Inflammatory macrophage treated with lipopolysaccharide for 1 hour (primary cell): ENCODE measurements at regions not wholly inside any gene's neighbourhood (a gene's known extent, or its start where the extent isn't known, plus 50 kb on each side); places are given as distances from the start of the nearest gene placed in this dataset.
"Not testable (repeated sequence)": the region's sequence is repeated elsewhere in the genome, so short reads cannot be mapped to it uniquely, and the experiment has no call there.

Source experiments
- DNase-seq, 2 donors: peaks; one replicate each; pipeline ENCODE4 v3.0.0-alpha.2; 2020 to 2022

DNA sequence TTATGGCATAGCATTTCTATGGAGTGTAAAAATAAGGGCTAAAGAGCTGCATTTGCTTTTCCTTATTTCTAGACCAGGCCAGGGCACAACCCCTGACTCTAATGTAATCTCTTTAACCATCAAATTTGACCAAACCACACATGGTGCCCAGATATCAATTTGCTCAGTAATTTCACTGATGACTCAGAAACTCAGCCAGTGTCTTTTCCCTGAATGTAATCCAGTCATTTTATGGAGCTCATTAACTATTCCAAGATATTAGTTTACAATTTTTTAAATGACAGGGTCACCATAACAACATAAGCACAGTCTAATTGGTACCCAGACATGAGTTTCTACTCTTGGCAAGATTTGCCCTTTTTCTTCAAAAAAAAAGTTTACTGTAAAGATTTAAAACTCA is 270.8 kb upstream of the AGAP1 start:
- no peak for DNase-seq

DNA sequence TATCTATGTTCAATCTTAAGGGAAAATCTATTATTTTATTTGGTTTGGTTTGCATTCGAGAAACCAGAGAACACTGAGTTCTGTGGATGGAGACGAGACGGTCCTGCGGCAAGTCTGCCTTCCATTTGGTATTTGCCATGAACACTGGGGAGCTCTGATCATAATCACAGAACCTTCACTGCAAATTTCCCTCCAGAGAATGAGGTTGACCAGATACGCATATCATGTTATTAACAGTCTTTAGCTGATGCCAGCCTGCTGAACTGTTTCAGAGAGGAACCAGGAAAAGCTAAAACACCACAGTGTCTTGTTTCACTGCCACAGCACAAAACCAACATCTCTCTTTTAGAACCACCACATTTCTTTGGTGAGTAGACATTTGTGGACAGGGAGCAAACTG is 269.4 kb upstream of the AGAP1 start:
- DNase-seq: no peak

DNA sequence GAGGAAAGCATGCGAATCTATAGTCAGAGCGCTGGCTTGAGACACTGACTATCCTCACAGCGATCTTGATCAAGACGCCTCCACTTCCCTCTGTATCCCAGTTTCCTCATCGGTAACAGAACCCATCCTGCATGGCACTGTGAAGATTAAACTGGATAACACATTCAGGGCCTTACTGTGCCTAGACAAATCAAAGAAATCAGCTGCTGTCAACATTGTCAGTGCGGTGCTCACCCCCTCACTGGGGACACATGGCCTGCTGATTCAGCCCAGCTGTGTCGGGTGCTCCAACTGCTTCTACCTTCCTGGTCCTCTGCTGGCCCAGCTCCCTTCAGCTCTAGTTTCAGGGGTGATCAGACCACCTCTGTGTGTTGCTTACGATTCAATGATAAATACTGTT is 268.6 kb upstream of the AGAP1 start:
- no peak for DNase-seq

DNA sequence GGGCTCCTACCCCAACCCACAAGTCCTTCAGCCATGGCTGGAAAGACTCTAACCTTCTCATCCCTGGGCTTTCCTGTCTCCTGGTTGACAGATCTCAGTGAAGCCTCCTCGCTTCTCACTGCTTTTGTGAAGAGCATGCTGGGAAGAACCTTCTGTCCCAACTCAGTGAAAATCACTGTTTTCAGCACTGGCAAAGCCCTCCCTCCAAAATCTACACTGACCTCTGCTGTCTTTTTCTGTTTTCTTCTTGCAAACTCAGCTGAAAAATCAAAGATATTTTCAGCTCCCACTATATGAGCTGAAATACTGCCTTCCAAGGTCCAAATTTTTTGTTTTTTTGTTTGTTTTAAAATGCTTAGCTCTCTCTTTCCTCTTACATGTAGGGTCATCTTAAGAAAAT is 266.3 kb upstream of the AGAP1 start:
- DNase-seq: no peak

DNA sequence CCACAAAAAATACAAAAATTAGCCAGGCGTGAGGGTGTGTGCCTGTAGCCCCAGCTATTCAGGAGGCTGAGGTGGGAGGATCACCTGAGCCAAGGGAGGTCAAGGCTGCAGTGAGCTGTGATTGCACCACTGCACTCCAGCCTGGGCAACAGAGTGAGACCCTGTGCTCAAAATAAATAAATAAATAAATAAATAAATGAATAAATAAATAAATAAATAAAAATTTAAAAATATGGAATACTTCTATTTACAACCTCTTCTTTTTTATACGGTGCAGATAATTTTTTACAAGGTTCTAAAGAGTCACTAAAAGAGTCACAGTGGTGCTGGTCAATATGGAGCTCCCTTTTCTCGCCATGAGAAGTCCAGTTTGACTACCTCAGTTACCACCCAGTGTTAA is 265.4 kb upstream of the AGAP1 start:
- not testable (repeated sequence) for DNase-seq

DNA sequence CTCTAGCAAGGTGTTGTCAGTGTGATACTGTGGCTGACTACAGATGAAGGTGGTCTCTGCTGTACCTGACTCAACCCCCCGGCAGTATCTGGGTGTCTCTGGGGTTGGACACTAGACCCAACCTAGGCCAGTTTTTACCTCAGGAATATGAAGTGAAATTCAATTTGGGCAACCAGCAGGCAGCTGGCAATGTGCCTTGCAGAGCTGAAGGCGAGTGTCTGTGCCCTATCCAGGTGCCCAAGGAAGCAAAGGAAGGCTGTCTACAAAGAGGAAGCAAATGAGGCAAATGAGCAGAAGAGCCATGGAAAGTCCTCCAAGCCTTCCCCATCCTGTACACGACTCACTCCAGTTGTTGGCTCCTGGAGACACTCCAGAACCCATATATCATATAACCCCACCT is 264.6 kb upstream of the AGAP1 start:
- DNase-seq: no peak

DNA sequence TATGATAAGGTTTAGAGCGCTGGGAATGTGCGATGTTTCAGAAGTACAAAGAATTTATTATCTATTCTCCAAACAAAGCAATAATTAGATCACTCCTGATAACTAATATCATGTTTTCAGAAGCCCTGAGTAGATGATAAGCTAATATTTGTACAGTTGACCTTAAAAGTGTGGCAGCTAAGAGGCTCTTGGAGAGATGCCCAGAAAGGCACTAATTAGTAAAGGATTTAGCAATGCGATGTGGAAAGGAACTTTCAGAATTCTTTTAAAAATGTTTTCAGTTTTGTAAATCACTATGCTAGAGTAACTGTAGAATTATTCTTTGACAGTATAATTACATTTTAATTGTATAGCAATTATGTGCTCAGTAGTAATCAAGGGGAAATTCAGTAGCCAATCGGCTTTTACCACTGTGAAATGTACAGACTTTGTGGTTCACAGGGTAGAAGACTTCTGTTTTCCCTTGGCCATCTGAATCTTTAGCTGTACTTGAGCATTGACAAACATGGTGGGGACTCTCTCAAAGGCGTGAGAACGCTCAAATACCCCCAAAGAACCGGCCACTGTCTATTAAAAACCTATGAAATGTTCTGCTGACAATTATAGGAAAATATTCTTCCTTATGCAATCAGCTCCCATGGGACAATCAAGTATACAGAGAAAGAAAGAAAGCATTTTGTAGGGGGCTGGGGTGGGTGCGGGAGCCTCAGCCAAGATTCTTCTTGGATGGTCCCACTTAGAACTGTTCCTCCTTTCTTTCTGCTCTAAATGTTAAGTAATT is 262.8 kb upstream of the AGAP1 start:
- no peak for DNase-seq

DNA sequence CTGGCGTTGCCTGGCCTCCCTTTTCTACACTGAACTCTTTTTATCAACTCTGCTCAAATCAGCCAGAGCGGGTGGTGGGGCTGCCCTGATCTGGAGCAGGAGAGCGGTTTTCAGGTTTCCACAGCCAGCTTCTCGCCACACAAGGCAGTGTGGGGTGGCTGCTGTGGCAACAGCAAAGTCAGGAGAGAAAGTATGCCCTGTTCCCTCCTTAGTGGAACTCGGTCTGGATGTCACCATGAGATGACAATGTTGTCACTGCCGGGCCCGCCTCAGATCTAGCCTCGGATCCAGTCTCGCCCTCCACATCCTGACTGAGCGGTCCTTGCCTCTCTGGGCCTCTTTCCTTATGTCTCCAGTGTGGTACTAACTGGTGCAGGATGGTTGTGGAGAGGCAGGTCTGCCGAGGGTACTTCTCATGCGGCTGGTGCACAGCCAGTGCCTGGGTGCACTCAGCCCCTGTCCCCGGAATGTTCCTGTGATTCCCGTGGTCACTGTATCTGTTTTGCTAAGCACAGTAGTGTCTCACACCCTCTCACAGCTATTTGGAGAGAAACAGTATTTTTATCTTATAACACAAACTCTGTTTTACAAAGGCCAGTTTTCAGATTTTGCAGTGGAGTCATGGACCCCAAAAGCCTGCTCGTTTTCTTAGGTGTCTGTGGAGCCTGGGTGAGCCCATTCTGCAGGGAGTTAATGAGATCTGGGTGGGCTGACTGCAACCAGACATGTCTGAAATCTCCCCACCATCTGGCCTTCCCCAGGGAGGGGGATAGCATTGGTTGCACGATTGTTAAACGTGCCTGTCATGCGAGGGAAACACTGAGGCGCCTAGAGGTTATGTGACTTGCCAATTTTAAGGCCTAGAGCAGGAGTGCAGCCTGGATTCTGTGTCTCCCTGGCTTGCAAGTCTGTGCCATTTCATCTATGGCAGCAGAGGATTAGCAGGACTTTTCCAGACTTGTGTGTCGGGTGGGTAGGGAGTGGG is 261.1 kb upstream of the AGAP1 start:
- DNase-seq: no peak

DNA sequence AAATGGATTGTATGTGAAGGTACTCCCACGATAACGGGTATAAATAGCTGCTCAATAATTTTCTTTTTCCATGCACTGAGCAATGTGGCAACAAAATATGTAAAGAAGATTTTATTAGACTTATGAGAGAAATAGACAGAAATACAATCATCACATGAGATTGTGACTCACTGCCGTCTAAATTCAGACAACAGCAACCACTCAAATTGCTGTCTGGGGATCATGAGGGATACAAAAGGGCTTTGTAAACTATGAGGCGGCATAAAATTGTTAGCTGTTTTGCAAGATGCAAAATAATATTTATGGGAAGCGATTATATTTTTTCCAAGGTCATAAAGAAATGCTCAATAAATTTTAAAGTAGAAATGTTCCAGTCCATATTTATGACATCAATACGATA is 259.1 kb upstream of the AGAP1 start:
- DNase-seq: no peak

DNA sequence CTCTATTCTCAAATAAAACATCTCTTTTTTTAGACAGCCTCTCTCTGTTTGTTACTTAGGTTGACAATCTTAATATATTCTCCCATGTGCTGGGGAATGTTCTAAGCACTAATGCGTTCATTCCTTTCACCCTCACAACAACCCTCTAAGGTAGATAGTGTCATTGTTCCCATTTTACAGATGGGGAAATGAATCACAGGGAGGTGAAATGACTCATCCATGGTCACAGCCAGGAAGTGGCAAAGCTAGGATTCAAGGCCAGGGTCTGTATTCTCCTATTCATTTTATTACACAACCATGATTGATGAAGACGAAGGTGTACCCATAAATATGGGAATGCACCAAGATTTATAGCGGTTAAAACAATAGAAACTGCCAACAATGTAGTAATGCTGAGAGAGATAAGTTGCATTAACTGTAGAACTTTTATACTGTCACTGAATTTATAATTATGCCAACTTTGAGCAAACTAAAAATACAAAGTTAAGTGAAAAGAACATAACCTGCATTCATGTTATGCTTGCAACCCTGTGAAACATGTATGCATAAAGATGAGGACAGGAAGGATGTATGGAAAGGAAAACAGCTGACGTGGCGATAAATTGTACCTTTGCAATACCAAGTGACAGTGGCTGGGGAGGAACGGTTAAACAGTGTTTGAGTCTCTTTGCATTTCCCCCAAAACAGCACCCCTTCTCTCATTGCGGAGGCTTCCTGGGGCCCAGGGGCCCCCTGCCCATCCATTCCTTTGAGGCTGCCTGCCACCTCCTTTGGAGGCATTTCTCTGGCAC is 257.7 kb upstream of the AGAP1 start:
- DNase-seq: no peak

DNA sequence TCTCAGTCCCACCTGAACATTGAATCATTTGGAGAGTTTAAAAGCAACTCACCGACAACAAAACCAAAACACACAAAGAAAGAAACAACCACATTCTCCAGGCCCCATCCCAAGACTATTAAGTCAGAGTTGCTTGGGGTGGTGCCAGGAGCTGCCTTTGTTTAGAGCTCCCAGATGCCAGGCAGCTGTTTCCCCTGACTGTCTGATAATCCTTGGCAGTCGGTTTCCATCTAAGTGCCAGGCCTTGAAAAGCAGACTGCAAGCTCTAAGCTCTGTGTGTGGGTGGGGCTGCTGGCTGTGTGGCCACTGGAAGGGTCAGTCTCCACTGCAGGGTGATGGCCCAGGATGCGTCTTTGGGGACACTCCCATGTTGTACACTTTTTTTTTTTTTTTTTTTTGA is 255.3 kb upstream of the AGAP1 start:
- no peak for DNase-seq

DNA sequence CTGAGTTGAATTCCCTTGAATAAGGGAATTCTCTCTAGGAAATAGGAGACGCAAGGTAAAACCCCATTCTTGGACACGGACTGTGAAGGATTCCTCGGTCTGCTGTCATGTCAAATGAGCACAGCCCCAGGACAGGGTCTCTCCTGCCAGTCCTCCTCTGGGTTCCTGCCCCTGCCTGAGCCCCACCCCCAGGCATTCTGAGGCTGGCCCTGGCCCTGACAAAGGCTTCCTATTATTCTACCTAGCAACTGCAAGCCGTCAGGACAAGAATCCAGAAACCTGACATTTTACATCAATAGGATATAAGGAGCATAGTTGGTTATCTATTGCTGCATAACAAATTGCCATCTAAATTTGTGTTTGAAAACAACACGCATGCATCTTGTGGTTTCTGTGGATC is 253.3 kb upstream of the AGAP1 start:
- DNase-seq: no peak

DNA sequence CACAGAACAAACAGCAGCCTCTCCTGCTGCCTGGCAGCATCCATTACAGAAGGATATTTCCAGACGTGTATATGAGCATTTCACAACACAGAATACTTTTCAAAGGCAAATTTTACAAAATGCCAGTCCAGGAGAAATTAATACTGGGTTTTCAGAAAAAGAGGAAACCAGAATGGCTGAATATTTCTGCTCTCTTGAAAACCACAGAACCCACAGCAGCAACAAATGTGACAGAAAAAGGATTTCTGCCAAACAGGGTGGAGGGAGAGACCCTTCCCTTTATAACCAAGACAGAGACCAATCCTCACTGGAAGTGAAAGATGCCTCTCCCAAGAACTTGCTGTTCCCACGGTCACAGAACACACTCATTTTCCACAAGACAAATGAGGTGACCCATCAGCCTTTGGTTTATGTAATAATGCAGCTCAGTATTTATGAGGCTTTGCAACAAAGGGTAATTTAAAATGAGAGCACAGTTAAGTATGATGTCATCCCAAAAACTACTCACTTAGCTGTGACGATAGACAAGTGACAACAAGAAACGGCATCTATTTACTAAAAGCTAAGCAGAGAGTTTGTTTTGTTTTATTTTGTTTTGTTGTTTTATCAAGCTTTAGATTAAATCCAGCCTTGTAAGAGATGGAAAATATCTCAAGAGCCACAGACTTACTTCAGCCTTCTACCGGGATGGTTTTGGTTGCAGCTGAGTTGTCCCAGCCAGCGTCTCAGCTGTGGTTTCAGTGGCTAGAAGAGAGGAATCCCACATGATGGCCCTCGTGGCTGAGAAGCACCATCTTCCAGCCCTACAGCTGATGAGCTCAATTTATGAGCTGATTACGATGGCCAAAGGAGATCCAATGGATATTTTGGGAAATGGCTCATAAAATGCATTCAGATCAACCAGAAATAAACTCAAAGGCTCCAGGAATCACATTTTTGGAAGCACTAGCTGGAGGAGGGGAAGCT is 249.3 kb upstream of the AGAP1 start:
- no peak for DNase-seq

DNA sequence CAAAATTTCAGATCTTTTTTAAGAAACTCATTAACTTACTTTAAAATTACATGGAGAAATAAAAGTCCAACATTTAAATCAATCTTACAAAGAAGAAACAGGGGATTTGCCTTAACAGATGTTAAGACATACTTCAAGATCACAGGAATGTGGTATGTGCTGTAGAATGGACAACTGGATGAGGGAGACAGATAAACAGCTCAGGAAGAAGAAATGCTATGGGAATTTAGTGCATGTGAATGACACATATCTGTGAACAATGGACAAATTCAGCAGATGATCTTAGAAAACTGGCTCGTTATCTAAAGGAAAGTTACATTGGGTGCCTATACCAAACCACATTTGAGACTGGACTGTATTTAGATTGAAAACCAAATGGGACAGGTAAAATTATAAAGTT is 246.8 kb upstream of the AGAP1 start:
- no peak for DNase-seq

DNA sequence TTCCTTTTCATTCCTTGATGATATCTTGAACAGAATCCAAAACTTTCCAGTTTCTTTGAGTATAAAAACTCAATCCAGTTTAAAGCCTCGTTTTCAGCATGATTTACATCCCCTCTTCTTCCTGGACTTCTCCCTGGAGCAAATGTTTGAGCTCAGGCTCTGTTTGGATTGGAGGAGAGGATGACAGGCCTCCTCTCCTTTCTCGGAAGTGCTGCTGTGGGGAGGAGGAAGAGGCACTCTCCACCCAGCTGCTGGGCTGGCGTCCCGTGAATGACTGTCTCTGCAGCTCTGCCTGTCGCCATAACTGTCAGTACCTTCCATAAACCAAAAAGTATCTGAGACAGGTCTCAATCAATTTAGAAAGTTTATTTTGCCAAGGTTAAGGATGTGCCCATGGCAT is 238.2 kb upstream of the AGAP1 start:
- no peak for DNase-seq

DNA sequence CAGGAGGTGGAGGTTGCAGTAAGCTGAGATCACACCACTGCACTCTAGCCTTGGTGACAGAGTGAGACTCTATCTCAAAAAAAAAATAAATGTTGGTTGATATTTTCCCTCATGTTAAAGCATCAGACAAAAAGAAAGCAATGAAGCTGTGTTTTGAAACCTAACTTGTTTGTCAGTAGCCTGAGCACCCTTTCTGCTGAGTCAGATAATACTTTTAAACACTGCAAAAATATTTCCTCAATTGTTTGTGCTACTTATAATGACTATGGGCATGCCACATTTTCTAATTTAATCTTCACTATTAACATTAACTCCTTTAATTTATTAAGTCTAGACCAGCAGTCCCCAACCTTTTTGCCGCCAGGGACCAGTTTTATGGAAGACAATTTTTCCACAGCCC is 236.3 kb upstream of the AGAP1 start:
- no peak for DNase-seq

DNA sequence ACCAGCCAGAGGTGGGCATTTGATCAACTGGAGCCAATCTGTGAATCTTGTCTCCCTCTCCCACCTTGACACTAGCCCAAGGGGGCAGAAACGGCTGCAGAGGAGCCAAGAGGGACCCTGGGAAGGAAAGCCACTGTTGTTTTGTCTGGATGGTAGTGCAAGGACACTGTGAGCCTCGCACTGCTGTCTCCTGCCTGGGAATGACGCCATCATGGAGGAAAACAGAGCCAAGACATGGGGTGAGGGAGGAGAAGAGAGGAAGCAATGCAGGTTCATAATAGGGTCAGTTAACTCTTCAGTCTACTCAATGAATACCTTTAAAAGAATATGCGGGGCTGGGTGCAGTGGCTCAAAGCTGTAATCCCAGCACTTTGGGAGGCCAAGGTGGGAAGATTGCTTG is 231.1 kb upstream of the AGAP1 start:
- DNase-seq: no peak

DNA sequence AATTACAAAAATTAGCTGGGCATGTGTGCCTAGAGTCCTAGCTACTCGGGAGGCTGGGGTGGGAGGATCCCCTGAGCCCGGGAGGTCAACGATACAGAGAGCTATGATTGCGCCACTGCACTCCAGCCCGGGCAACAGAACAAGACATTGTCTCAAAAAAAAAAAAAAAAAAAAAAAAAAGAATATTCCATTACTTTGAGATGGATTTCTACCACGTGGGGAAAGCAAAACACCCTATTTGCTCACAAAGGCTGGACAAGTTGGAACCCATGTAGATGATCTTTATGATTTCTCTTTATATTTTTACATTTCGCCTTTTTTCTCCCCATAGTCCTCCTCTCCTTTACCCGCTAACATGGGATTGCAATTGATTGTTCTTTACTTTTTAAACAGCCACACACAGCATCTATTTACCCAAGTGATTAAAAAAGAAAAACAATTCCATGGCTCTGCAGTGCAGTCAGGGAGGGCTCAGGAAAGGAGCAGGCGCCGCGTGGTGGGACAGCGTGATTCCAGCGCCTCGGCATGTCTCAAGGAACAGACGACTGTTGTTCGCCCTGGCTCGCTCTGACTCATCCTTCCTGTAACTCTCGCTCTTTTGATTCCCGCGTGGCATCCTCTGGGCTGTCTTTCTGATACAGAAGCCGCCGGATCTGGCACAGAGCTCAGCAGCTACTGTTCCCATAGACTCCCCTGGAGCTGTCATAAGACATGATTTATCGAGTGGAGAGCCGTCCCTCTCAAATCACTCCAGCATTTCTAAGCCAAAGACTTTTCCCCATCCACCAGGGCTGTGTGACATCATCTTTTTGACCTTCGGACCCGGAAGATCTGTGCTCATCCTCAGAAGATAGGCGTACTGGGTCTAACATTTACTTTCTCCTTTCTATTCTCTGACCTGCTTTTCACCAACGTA is 230.4 kb upstream of the AGAP1 start:
- DNase-seq: no peak

DNA sequence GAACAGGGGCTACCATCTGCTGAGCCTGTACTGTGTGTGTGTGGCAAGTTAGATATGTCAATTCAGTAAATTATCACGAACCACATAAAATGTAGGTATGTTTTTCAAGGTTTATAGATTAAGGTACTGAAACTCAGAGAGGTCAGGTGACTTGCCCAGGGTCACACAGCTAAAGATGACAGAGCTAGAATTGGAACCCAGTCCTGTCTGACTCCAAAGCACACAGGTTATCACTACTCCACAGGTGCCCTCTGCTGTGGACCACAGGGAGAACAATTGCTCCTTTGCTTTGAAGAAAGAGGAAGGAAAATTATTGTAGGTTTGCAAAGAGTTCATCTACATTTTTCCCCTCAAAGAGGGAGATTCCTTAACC is 229.7 kb upstream of the AGAP1 start:
- DNase-seq: no peak

DNA sequence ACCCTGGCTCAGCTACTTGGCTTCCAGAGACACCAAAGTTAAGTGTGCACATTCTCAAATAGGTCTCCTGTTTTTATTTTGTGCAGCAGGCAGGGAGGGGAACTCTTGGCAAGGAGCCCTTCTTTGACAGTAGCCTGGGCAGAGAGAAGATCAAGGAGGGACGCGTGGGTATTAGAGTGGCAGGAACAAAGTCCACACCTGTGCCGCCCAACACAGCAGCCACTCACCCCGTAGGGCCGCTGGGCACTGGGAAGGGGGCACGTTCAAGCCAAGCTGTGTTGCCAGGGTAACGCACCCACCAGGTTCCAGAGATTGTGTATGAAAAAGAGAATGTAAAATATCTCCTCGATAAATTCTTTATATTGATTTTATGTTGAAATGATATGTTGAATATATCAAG is 229.3 kb upstream of the AGAP1 start:
- DNase-seq: no peak

DNA sequence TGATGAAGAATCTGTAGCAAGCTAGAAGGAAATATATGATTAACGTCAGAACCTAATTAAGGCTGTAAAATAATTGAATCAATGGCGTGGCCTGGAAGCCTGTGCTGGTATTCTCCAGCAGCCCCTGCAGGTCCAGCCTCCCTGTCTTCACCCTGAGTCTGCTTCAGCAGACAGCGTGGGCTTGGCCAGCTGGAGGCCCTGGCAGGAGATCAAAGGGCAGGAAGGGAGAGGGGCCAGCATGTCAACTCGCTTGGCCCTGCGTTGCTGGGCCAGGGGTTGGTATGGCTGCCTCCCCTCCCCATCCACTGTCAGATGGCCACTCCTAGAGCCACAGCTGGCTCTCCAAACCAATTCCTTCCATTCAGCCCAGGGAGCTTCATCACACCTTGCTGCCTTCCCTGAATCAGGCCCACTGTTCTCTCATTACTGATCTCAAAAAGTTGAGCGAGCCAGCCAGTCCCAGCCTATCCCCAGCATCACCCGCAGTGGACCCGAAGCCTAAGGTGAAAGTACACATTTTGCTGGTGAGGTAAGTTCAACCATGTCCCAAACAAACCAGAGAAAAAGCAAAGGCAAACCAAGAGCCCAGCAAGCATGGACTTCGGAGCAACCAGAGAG is 228.4 kb upstream of the AGAP1 start:
- no peak for DNase-seq
